Muscle layer of colon (tissue), 2 donors: ENCODE measurements at regions not wholly inside any gene's neighbourhood (a gene's known extent, or its start where the extent isn't known, plus 50 kb on each side); places are given as distances from the start of the nearest gene placed in this dataset.

Source experiments
- H3K27ac ChIP-seq: one replicate; pipeline ENCODE4 v1.7.0; 2013; ENCODE audit warnings: low read depth, mild to moderate bottlenecking, low read length, moderate library complexity
- H3K27me3 ChIP-seq, 2 donors: one replicate each; pipeline ENCODE4 v1.7.0; 2013; ENCODE audit warnings: low read length in 2 of 2, mild to moderate bottlenecking in 2 of 2; ENCODE audit not compliant: insufficient read depth in 2 of 2, control insufficient read depth in 1 of 2
- H3K36me3 ChIP-seq: one replicate; pipeline ENCODE4 v1.7.0; 2013; ENCODE audit warnings: mild to moderate bottlenecking, low read length; ENCODE audit not compliant: insufficient read depth
- H3K4me1 ChIP-seq: one replicate; pipeline ENCODE4 v1.7.0; 2013; ENCODE audit warnings: mild to moderate bottlenecking, low read length; ENCODE audit not compliant: insufficient read depth
- H3K4me3 ChIP-seq, 2 donors: one replicate each; pipeline ENCODE4 v1.7.0; 2013; ENCODE audit warnings: low read length in 2 of 2, low read depth in 1 of 2, mild to moderate bottlenecking in 1 of 2, moderate library complexity in 1 of 2
- H3K9ac ChIP-seq: one replicate; pipeline ENCODE4 v1.7.0; 2013; ENCODE audit warnings: low read length
- H3K9me3 ChIP-seq: one replicate; pipeline ENCODE4 v1.7.0; 2013; ENCODE audit warnings: mild to moderate bottlenecking, low read length
- donor health status: abdominal sarcoma.
- donor health status: Adenocarcinoma of cecum.

DNA sequence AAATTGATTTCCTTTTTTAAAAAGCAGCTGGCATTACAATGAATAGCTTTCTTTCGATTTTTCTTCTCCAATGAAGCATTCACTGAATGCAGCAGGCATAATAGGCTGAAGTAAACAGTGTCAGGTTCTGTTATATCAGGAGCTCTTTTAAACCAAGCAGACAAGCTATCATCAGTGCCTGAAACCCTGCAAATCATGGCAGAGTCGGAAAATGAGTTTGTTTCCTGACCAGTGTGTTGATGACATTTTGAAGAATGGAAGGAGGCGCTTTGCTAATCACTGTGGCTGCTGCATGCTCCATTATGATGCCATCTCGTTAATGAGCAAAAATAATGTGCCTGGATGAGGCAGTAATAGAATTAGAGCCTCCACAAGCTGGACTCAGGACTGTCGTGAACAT is 284.5 kb downstream of the ZNF608 start:
- Histone ChIP-seq H3K9ac (no peak overlapping the region), H3K9me3 (no peaks in the 10 kb centered on the region), H3K36me3 (no peaks in the 10 kb centered on the region), H3K27ac (no peak overlapping the region), H3K4me1 (peaks cover 8% of the 10 kb centered on the region), H3K4me3 (no peak overlapping the region), H3K27me3 (no peaks in the 10 kb centered on the region)

DNA sequence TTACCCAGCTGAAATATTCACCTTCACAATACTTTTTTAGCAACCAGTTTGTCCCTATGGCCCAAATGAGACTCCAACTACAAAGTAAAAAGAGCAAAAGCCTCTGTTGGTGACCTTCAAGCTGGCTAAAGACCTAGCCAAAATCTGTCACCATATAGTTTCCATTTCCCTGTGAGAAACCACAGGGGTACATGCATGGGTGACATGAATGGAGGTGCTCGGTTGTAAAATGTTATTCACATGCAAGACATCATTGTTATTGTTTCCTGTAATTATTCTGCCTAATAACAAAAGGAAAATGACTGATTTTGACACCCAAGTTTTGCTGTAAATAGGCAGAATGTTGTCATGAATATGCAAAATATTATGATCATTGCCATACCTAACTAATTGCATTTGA is 285.3 kb downstream of the ZNF608 start:
- peaks cover 8% of the 10 kb centered on the region for H3K4me1 ChIP-seq

DNA sequence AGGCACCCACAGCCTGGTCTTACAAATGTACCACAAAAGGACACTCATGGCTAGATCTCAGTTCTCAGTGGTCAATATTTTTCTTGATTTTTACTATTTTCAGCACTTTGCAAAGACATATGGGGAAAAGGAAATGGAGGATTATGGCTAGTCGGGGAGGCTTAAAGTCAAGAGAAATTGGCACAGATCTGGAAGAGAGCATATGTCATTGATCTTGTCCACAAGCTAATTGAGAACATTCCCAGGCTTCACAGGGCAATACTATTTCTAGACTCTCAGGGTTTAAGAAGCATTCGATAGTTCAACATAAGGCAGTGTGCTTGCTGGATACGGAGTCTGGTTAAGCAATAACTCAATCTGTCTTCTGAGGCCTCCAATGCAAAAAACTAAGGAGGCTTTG is 285.8 kb downstream of the ZNF608 start:
- Histone ChIP-seq H3K27ac (no peak overlapping the region), H3K27me3 (no peaks in the 10 kb centered on the region), H3K4me1 (peaks cover 8% of the 10 kb centered on the region), H3K9ac (no peak overlapping the region), H3K36me3 (no peaks in the 10 kb centered on the region), H3K4me3 (no peak overlapping the region), H3K9me3 (no peaks in the 10 kb centered on the region)

More for the DNA sequence above, 285.3 kb downstream of the ZNF608 start:
- Histone ChIP-seq H3K27me3 (no peaks in the 10 kb centered on the region), H3K9me3 (no peaks in the 10 kb centered on the region), H3K4me3 (no peak overlapping the region), H3K36me3 (no peaks in the 10 kb centered on the region), H3K27ac (no peak overlapping the region), H3K9ac (no peak overlapping the region)

DNA sequence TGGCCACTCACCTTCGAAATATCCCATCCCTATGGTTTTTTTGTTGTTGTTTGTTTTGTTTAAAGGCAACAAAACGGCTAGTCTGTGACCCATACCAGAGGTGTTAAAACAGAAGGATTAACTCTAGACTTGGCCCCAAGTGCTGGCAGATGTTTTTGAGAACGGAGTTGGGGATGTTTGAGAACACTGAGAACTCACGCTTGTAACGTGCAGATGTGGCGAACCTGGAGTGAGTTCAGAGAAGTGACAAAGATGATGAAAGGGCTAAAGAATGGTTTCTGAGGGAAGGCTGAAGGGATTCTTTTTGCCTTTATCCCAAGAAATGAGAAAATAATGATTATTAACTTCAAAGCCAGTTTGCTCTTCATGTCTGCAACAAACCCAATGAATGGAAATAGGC is 286.5 kb downstream of the ZNF608 start:
- Histone ChIP-seq H3K27me3 (no peaks in the 10 kb centered on the region), H3K36me3 (no peaks in the 10 kb centered on the region), H3K27ac (no peak overlapping the region)

DNA sequence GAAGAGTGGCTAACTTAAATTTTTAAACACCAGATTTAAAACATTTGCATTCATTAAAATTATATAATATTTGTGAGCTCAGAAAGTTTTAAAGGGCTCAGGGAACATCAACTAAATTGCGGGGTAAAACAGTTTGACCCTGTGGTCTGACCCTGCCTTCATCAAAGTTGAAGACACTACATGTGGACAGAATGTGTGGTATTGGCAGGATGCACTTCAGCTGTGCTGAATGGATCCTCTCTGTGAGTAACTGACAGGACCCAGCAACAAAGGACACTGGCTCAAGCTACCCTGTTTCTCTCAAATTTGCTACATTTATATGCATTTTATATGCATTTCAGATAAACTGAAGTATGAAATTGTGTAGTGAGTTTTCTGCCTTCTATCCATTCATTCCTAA is 288.5 kb downstream of the ZNF608 start:
- H3K9ac ChIP-seq, result no peak overlapping the region
- H3K36me3 ChIP-seq, result no peaks in the 10 kb centered on the region

More for the DNA sequence above, 286.5 kb downstream of the ZNF608 start:
- Histone ChIP-seq H3K4me1 (peaks cover 8% of the 10 kb centered on the region), H3K9me3 (no peaks in the 10 kb centered on the region), H3K9ac (no peak overlapping the region), H3K4me3 (no peak overlapping the region)

DNA sequence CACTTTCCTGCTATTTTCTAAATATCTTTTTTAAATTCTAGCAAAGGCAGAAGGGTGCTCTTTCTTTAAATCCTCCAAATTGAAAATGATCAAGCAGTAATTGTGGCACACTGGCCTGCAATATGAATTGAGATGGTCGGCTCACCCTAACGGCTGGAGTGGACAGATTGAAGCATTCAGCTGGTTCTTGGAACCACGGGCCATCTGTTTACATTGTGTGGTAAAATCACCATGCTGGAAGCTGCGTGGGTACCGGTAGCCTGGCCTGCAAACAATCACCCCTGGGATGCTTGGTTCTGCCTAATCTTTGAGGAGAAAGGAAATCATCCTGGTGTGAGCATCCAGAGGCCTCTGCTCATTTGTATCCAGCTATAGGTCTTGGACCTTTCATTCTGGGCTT is 289.3 kb downstream of the ZNF608 start:
- Histone ChIP-seq H3K9me3 (no peaks in the 10 kb centered on the region), H3K36me3 (no peaks in the 10 kb centered on the region), H3K4me1 (peaks cover 10% of the 10 kb centered on the region), H3K9ac (no peak overlapping the region), H3K27me3 (no peaks in the 10 kb centered on the region), H3K27ac (no peak overlapping the region), H3K4me3 (no peak overlapping the region)

More for the DNA sequence above, 288.5 kb downstream of the ZNF608 start:
- H3K9me3 ChIP-seq, result no peaks in the 10 kb centered on the region
- H3K27me3 ChIP-seq, result no peaks in the 10 kb centered on the region
- H3K4me1 ChIP-seq, result peaks cover 8% of the 10 kb centered on the region
- no peak overlapping the region for H3K27ac ChIP-seq
- H3K4me3 ChIP-seq, result no peak overlapping the region

DNA sequence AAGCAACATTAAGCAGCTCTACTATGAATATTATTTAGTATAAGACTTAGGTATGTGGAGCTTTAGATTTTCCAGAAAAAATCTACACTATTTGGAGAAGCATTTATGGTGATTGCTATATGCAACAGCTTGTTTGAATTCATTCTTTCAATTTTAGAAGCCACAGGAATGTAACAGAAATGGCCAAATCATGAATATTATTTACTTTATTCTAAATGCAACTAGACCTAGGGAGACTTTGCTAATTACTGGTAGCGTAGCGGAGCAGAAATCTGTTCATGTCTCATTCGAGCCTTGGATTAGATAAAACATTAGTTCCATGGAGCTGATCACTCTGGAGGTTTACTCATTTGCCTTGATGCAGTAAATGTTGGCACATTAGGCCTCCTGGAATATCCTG is 290.2 kb downstream of the ZNF608 start:
- peaks cover 6% of the 10 kb centered on the region for H3K4me1 ChIP-seq
- H3K9me3 ChIP-seq, result no peaks in the 10 kb centered on the region
- H3K27me3 ChIP-seq, result no peaks in the 10 kb centered on the region
- no peak overlapping the region for H3K9ac ChIP-seq
- H3K27ac ChIP-seq, result no peak overlapping the region
- H3K36me3 ChIP-seq, result no peaks in the 10 kb centered on the region
- no peak overlapping the region for H3K4me3 ChIP-seq

DNA sequence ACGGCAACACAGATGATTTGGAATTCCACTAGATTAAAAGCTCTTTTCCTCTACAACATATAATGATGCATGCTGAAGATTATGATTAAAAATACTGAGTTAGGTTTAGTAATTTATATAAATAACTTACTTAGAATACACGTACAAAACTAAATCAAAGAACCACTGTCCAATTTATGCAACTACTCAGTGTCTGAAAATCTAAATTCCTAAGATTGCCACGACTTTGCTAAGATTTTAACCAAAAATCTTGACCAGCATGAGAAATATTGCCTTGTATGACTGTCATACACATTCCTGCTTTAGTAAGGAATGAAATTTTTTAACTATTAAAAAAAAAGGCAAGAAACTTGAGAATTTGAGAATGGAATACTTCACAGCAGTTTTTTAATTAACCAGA is 292.4 kb downstream of the ZNF608 start:
- H3K4me3 ChIP-seq, result no peak overlapping the region
- peaks cover 6% of the 10 kb centered on the region for H3K4me1 ChIP-seq
- H3K9me3 ChIP-seq, result no peaks in the 10 kb centered on the region
- no peaks in the 10 kb centered on the region for H3K36me3 ChIP-seq
- H3K27me3 ChIP-seq, result no peaks in the 10 kb centered on the region
- no peak overlapping the region for H3K9ac ChIP-seq
- no peak overlapping the region for H3K27ac ChIP-seq

DNA sequence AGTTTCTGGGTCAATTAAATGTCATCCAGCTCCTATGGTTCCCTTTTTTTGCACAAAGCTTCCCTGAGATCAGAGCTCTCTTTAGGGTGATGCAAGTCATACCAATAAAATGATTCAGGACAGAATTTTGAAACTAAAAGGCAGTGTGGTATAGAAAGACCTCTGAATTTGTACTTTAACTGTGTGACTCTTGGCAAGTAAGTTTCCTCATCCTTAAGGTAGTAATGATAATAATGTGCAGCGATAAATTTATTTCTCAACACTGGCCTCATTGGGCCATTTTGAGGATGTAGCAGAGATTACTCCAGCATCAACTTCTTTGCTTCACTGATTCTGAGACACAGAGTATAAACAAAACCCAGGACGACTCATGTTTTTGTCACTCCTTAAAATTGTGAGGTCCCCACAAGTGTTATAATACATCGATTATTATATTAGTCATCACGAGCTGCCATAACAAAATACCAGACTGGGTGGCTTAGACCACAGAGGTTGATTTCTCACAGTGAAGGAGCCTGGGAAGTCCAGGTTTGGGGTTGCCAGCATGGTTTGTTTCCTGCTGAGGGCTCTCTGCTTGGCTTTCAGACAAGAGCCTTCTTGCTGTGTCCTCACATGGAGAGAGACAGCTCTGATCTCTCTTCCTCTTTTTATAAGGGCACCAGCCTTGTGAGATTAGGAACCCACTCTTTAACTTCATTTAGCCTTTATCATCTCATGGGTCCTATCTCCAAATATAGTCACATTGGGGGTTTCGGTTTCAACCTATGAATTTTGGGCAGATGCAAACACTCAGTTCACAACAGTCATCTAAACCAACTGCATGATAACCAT is 293.0 kb downstream of the ZNF608 start:
- Histone ChIP-seq H3K9ac (no peak overlapping the region), H3K4me1 (peaks cover 6% of the 10 kb centered on the region)

DNA sequence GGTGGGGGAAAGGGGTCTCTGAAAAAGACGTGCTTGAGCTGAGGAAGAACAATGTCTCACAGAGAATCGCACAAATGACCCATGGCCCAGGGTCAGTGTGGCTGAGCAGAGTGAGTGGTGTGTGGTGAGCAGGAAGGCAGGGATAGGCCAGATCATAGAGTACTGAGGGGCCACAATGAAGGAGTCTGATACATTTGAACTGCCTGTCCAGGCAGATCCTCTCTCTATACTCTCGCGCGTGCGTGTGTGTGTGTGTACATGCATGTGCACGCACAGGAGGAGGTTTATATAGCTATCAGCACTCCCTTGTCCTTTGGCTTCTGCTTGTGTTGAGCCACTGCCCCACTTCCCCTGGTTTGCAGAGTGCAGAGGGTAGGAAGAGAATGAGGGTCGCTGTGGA is 294.0 kb downstream of the ZNF608 start:
- H3K9ac ChIP-seq, result no peak overlapping the region
- H3K4me1 ChIP-seq, result peaks cover 6% of the 10 kb centered on the region
- no peaks in the 10 kb centered on the region for H3K36me3 ChIP-seq
- H3K9me3 ChIP-seq, result no peaks in the 10 kb centered on the region
- H3K4me3 ChIP-seq, result no peak overlapping the region
- H3K27me3 ChIP-seq, result no peaks in the 10 kb centered on the region
- H3K27ac ChIP-seq, result no peak overlapping the region

More for the DNA sequence above, 293.0 kb downstream of the ZNF608 start:
- Histone ChIP-seq H3K9me3 (no peaks in the 10 kb centered on the region), H3K27me3 (no peaks in the 10 kb centered on the region), H3K27ac (no peak overlapping the region), H3K36me3 (no peaks in the 10 kb centered on the region), H3K4me3 (no peak overlapping the region)

DNA sequence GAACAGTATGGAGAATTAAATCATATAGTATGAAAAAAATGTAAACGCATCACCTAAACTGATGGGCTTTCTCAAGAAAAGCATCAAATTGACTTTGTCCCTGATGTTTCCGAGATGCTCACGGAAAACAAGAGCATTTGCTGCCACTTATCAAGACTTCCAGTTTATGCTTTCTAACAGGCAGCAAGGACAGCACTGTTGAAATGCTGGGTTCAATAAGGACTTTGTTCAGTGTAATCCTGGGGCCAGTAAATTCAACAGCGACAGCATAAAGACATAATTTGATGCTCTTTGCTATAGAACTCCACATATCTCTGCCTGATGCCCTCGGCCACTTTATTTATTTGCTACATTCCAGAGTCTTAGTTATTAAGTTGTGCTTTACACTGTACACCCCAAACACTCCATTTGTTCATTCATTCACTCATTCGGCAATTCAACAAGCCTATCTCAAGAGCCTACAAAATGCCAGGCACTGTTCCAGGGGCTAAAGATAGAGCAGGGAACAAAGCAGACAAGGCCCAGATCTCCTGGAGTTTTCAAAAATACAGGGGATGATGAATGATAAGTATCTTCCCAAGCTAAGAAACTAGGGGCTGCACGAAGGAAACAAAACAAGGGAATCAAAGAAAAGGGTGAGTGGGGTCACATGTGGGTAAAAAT is 294.6 kb downstream of the ZNF608 start:
- Histone ChIP-seq H3K27me3 (no peaks in the 10 kb centered on the region), H3K9me3 (no peaks in the 10 kb centered on the region), H3K27ac (no peak overlapping the region), H3K9ac (no peak overlapping the region), H3K4me3 (no peak overlapping the region), H3K36me3 (no peaks in the 10 kb centered on the region), H3K4me1 (peaks cover 6% of the 10 kb centered on the region)
